ENCODE measurements at regions not wholly inside any gene's neighbourhood (a gene's known extent, or its start where the extent isn't known, plus 50 kb on each side); places are given as distances from the start of the nearest gene placed in this dataset.

DNA sequence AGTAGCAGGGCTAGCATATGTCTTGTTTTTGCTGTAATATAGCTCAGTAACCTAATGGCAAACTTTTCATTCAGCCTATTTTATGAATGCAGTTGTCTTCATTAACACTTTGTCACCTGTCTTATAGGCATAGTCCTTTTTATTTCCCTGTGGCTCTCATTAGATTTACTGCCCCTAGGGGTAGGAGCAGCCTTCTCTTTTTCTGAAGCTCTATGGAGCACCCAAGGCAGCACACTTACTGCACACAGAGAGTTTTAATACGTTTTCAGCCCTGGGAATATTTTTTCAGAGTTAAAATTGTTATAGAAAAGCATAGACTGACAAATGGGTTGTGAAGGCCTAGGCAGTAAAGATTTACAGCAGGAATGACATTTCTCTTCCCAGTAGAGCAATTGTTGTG, 406.8 kb downstream of the TMA16 start:
- no peak for DNase-seq

- no peak for DNase-seq
Observed at GRCh38 chr4:163902417-163902816, 407.9 kb downstream of the TMA16 start.

DNA sequence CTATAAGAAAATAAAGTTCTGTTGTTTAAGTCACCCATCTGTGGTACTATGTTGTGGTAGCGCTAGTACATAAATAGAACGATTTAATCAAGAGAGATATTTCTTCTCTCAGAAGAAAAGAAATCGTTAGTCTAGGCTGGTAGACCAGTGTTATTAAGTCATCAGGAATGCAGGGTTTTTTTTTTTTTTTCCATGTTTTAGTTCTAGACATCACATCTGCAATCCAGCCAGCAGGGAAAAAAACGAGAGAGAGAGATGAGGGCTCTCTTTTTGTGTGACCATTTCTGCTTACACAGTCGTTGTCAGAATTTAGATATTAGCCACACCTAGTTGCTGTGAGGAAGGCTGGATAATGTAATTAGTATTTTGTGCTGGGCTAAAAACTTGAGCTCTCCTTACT, 417.4 kb downstream of the TMA16 start:
- DNase-seq = no peak

DNA sequence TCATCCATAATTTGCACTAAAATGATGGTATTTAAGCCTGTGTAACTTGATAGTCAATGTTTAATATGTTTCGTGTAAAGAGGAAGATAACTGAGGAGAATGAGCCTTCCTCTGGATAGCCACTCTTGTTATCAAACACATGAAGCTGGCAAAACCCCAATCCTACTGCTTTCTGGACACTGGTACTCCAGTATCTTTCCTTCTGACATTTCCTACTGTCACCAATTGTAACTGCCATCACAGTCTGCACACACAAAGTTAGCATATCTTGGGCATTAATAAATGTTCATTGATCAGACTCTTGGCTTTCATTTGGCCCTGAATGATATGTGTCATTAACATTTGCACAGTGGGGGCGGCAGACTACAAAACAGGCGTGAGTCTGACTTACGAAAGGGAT, 419.1 kb downstream of the TMA16 start:
- DNase-seq = no peak

- no peak for DNase-seq
Observed at GRCh38 chr4:163915896-163916295, 421.4 kb downstream of the TMA16 start.

- no peak for DNase-seq
Observed at GRCh38 chr4:163920426-163920825, 425.9 kb downstream of the TMA16 start.

DNA sequence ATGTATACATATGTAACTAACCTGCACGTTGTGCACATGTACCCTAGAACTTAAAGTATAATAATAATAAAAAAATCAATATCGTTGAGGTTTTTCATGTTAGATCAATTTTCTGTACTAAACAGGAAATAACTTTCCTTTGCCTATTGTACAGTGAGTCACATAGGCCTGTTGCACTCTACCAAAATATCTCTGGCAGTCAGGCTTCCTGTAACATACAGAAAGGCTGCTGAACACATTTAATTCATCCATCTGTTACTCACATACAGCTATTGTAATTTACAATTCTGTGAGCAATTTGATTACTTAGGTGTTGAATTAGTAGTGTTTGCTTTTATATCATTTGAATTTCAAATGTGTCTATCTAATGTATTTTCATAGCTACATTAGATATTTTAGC, 427.8 kb downstream of the TMA16 start:
- no peak for DNase-seq

GRCh38 chr4:163923092-163923491, 428.6 kb downstream of the TMA16 start:
- DNase-seq = no peak

- DNase-seq = no peak
Observed at GRCh38 chr4:163930086-163930485, 435.6 kb downstream of the TMA16 start.

GRCh38 chr4:163932504-163932903, 438.0 kb downstream of the TMA16 start:
- no peak for DNase-seq

DNA sequence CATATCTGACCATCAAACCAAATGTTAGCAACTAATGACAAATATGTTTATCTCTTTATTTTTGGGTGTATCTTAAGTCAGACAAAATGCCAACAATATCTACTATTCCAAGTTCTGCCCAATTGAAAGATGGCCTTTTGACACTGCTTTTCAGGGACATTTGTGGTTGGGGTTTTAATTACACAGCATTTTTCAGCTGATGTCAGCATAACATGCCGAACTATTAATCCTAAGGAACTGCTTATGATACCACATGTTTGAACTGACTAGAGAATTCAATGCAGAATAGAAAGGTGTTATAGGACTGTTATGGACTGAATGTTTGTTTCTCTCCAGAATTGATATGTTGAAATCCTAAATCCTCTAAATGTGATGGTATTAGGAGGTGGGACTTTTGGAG, 445.1 kb downstream of the TMA16 start:
- DNase-seq = no peak

DNA sequence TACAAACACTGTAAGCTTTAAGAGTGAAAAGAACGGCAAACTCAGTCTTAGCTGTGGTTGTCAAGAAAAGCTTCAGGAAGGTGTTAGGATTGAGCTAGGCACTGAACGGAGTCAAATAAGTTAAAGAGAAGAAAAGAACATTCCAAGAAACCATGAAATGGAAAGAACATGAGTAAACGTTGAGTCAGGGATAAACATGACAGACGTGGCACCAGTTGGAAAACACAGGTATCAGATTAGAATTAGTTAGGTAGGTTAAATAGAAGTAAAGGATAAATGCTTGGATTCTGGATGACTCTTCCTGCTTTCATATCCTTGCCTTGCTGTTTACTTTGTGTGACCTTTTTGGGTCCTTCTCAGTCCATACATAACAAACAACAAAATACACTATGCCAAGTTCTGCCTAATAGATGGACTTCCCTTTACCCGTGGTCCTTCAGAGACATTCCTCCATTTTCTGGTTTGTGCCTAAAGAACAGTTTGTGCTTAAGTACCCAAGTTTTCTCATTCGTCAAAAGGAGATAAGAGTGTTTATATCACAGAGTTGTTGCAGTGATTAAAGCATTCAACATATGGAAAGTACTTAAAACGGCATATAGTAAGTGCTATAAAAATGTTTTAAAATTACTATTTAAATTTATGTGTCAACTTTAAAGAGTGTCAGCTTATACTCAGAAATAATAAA, 446.9 kb downstream of the TMA16 start:
- DNase-seq = no peak

DNA sequence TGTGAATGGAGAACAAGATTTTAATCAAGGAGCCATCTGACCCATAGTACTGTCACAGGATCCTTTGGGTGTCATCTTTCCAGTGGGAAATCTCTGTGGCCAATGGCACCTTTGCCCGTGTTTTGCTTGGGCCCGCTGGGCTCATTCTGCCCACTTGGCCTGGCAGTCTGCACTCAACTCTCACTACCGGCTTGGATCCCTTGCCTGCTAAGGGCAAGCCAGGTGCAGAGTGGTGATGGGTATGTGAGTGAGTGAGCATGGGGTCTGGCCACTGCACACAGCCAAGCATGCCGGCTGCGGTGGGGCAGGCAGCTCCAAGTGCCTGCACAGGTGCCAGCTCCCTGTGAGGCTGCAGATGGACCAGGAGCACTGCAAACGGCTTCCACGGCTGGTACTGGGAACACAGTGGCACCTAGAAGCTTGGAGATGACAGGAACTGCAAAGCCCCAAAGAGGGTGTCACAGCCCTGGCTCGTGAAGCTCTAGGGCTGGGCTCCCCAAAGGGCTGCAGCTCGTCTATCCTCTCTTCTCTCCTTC, 454.5 kb downstream of the TMA16 start:
- no peak for DNase-seq

DNA sequence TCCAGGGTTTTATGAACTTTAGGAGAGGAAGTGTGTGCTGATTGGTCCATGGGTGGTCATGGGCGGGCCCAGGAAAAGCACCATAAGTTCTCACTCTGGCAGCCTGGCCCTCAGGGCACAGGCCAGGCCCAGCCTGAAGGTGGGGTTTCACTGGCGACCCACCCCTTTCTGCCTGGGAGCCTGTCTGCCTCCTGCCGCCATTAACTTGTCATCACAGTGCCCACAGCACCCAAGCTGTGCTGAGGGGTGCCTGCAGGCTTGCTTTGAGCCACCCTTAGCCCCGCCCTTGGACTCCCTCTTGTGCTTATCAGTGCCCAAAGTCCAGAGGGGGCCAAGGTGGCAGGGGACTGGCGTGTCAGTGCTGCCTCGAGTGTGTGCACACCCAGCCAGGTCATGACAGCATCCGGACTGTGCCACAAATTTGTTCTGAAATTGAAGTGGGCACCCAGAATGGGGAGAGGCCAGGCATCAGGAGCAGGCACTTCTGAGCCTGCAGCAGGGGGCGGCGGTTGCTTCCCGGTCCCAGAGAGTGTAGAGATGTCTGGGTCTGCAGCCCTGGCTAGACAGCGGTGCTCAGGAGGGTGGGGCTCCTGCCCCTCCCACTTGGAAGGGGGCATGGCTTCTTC, 455.6 kb downstream of the TMA16 start:
- DNase-seq = no peak

GRCh38 chr4:163955288-163955687, 460.8 kb downstream of the TMA16 start:
- DNase-seq = no peak

GRCh38 chr4:163958751-163959150, 464.3 kb downstream of the TMA16 start:
- no peak for DNase-seq

- DNase-seq = no peak
Observed at GRCh38 chr4:163959932-163960331, 465.4 kb downstream of the TMA16 start.

DNA sequence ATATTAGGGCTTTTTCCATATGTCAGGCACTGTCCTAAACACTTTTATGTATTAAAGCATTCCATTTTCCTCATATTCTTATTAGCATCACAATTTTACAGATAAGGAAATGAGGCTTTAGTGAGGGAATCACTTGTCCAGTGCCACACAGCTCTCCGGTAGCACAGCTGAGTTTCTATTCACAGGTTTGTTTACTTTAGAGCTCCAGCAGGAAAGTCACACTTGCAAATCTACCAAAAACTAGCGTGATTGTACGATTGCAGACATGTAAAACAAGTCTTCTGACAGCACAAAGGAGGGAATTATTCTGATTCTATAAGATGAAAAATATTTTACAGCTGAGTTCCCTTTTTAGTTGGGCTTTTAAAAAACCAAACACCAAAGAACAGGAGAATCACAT, 472.1 kb downstream of the TMA16 start:
- no peak for DNase-seq

- DNase-seq = no peak
Observed at GRCh38 chr4:163967263-163967662, 472.8 kb downstream of the TMA16 start.

- no peak for DNase-seq
Observed at GRCh38 chr4:163967710-163968109, 473.2 kb downstream of the TMA16 start.

DNA sequence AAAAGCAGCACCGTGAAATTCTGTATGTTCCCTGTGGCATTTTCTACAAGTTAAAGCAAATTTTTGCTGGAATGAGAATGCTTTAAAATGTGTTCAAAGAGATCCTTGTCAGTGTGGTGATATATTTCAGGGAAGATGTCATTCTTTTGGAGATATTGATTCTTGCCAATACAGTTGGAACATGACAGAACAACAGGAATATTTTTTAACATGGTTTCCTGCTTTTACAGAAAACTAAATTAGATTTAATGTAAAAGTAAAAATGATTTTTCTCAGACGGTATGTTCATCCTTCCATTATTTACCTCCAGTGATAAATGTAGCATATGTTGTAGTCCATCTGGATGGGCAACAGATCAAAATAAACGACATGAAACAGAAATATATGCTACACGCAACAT, 474.8 kb downstream of the TMA16 start:
- DNase-seq = no peak

DNA sequence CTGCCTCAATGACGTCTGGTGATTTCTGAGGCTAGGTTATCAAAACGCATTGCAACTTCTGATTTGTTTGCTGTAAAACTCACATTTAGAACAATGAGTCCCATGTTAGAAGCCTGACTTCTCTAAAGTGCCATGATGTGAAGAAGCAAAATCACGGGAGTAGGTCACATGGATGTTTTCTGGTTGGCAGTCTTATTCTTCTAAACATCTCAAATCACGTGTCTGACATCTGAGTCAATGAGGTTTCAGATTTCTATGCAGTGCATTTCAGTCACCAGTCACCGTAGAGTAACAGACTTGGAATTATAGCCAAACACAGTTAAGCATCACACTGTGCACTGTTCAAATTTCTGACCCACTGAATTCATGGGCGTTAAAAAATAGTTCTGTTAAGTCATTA, 482.1 kb downstream of the TMA16 start:
- no peak for DNase-seq

- DNase-seq = no peak
Observed at GRCh38 chr4:163988391-163988790, 493.9 kb downstream of the TMA16 start.

- no peak for DNase-seq
Observed at GRCh38 chr4:163988865-163989264, 494.4 kb downstream of the TMA16 start.
